ENCODE measurements at regions not wholly inside any gene's neighbourhood (a gene's known extent, or its start where the extent isn't known, plus 50 kb on each side); places are given as distances from the start of the nearest gene placed in this dataset.

GRCh38 chr6:51531623-51532022 is 555.8 kb downstream of the PKHD1 start:
- H3K9me3 ChIP-seq (ENCODE audit: insufficient read depth, low read depth) = peaks cover 7% of the 10 kb centered on the region; the same call in 1 of the 2 replicates
- POLR2A ChIA-PET (ENCODE audit: unreplicated experiment) = no interaction called here
- H4K20me1 ChIP-seq (ENCODE audit: insufficient read depth) = no peaks in the 10 kb centered on the region
- H2AFZ ChIP-seq = no peak overlapping the region
- CTCF ChIA-PET = no interaction called here
- BruUV-seq (replicated peaks) = no TSS peak
- no peaks in the 10 kb centered on the region for H3K9me2 ChIP-seq (ENCODE audit: insufficient read depth)
- H3K4me3 ChIP-seq = no peak overlapping the region
- H3K79me2 ChIP-seq (ENCODE audit: low read depth) = no peaks in the 10 kb centered on the region
- no peaks in the 10 kb centered on the region for H3K27me3 ChIP-seq (ENCODE audit: insufficient read depth, low read depth)
- no peak for TF ChIP-seq CTCF (conservative IDR thresholded peaks at IDR 0.05)
- no peak for TF ChIP-seq EZH2 (IDR thresholded peaks at IDR 0.05; ENCODE audit: low read depth)
- DNase-seq = no peak
- H3K4me2 ChIP-seq = no peak overlapping the region
- H3K4me1 ChIP-seq (replicated peaks; ENCODE audit: insufficient read depth) = peaks cover 13% of the 10 kb centered on the region
- H3K36me3 ChIP-seq (ENCODE audit: low read depth) = no peaks in the 10 kb centered on the region
- intact Hi-C loops (cut with micrococcal nuclease; ENCODE audit: unreplicated experiment) = no loop called here
- no peaks in the 10 kb centered on the region for H3F3A ChIP-seq (ENCODE audit: insufficient read depth, low read depth)
- no peak overlapping the region for H3K27ac ChIP-seq

DNA sequence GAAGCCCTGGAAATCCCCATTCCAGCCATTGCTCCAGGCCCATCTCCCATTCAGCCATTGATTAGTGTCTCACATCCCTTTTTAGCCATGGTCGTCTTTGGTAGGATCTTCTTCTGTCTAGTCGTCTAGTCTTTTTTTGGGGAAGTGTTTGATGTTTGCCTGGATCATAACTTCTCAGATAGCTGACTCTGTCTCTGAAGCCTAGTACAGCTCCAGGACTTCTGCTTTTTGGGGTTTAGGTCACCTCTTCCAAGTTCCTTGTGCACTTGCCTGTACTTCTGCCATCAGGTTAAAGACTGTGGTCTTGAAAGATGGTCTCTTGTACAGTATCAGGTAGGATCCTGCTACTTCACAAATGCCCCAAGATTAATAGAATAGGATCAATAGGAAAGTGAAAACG is 553.5 kb downstream of the PKHD1 start:
- CTCF ChIA-PET = no interaction called here
- no peak overlapping the region for H3K4me2 ChIP-seq
- BruUV-seq (replicated peaks) = no TSS peak

GRCh38 chr6:51535327-51535726 is 552.1 kb downstream of the PKHD1 start:
- BruUV-seq (replicated peaks) = no TSS peak
- no peak overlapping the region for H3K4me2 ChIP-seq
- no peak for DNase-seq

More for the DNA sequence above, 553.5 kb downstream of the PKHD1 start:
- POLR2A ChIA-PET (ENCODE audit: unreplicated experiment) = no interaction called here
- Histone ChIP-seq H3K4me1 (replicated peaks; ENCODE audit: insufficient read depth) (peaks cover 10% of the 10 kb centered on the region), H3K36me3 (ENCODE audit: low read depth) (no peaks in the 10 kb centered on the region), H3F3A (ENCODE audit: insufficient read depth, low read depth) (no peaks in the 10 kb centered on the region), H3K79me2 (ENCODE audit: low read depth) (no peaks in the 10 kb centered on the region), H2AFZ (no peak overlapping the region), H3K9me2 (ENCODE audit: insufficient read depth) (no peaks in the 10 kb centered on the region), H3K4me3 (no peak overlapping the region), H3K27ac (no peak overlapping the region), H3K27me3 (ENCODE audit: insufficient read depth, low read depth) (no peaks in the 10 kb centered on the region), H4K20me1 (ENCODE audit: insufficient read depth) (no peaks in the 10 kb centered on the region), H3K9me3 (ENCODE audit: insufficient read depth, low read depth) (peaks cover 7% of the 10 kb centered on the region; the same call in 1 of the 2 replicates)
- no peak for DNase-seq
- no peak for TF ChIP-seq CTCF (conservative IDR thresholded peaks at IDR 0.05)
- no peak for TF ChIP-seq EZH2 (IDR thresholded peaks at IDR 0.05; ENCODE audit: low read depth)
- intact Hi-C loops (cut with micrococcal nuclease; ENCODE audit: unreplicated experiment) = no loop called here

GRCh38 chr6:51536728-51537127 is 550.7 kb downstream of the PKHD1 start:
- no TSS peak for BruUV-seq (replicated peaks)
- Histone ChIP-seq H3K9me2 (ENCODE audit: insufficient read depth) (no peaks in the 10 kb centered on the region), H3F3A (ENCODE audit: insufficient read depth, low read depth) (no peaks in the 10 kb centered on the region), H3K9me3 (ENCODE audit: insufficient read depth, low read depth) (no peaks in the 10 kb centered on the region), H3K4me1 (replicated peaks; ENCODE audit: insufficient read depth) (no peaks in the 10 kb centered on the region), H4K20me1 (ENCODE audit: insufficient read depth) (no peaks in the 10 kb centered on the region), H3K79me2 (ENCODE audit: low read depth) (no peaks in the 10 kb centered on the region), H3K4me3 (no peak overlapping the region), H2AFZ (no peak overlapping the region), H3K36me3 (ENCODE audit: low read depth) (no peaks in the 10 kb centered on the region), H3K27ac (no peak overlapping the region), H3K4me2 (no peak overlapping the region), H3K27me3 (ENCODE audit: insufficient read depth, low read depth) (no peaks in the 10 kb centered on the region)
- DNase-seq = no peak
- ChIA-PET POLR2A (ENCODE audit: unreplicated experiment) (no interaction called here), CTCF (no interaction called here)
- intact Hi-C loops (cut with micrococcal nuclease; ENCODE audit: unreplicated experiment) = no loop called here
- no peak for TF ChIP-seq CTCF (conservative IDR thresholded peaks at IDR 0.05)
- no peak for TF ChIP-seq EZH2 (IDR thresholded peaks at IDR 0.05; ENCODE audit: low read depth)

More at GRCh38 chr6:51535327-51535726, 552.1 kb downstream of the PKHD1 start:
- CTCF ChIA-PET = no interaction called here
- H3K27me3 ChIP-seq (ENCODE audit: insufficient read depth, low read depth) = no peaks in the 10 kb centered on the region
- H3K27ac ChIP-seq = no peak overlapping the region
- H3K9me2 ChIP-seq (ENCODE audit: insufficient read depth) = no peaks in the 10 kb centered on the region
- H3F3A ChIP-seq (ENCODE audit: insufficient read depth, low read depth) = no peaks in the 10 kb centered on the region
- POLR2A ChIA-PET (ENCODE audit: unreplicated experiment) = no interaction called here
- no peak overlapping the region for H3K4me3 ChIP-seq
- no peaks in the 10 kb centered on the region for H3K9me3 ChIP-seq (ENCODE audit: insufficient read depth, low read depth)
- H2AFZ ChIP-seq = no peak overlapping the region
- no peaks in the 10 kb centered on the region for H4K20me1 ChIP-seq (ENCODE audit: insufficient read depth)
- H3K4me1 ChIP-seq (replicated peaks; ENCODE audit: insufficient read depth) = no peaks in the 10 kb centered on the region
- H3K36me3 ChIP-seq (ENCODE audit: low read depth) = no peaks in the 10 kb centered on the region
- no peak for TF ChIP-seq EZH2 (IDR thresholded peaks at IDR 0.05; ENCODE audit: low read depth)
- intact Hi-C loops (cut with micrococcal nuclease; ENCODE audit: unreplicated experiment) = no loop called here
- H3K79me2 ChIP-seq (ENCODE audit: low read depth) = no peaks in the 10 kb centered on the region
